Astrocyte of the cerebellum (primary cell): ENCODE measurements at regions not wholly inside any gene's neighbourhood (a gene's known extent, or its start where the extent isn't known, plus 50 kb on each side); places are given as distances from the start of the nearest gene placed in this dataset.

Experiments used
- DNase-seq: peaks from one replicate; pipeline ENCODE4 v3.0.0-alpha.2; 2011; ENCODE audit warnings: low read depth
- H3K4me3 ChIP-seq: 2 replicates; pipeline ENCODE4 v1.5.1; 2011; ENCODE audit warnings: mild to moderate bottlenecking, low read depth, low read length, moderate library complexity
- CTCF ChIP-seq: IDR thresholded peaks from 2 replicates; pipeline ENCODE4 v1.5.1; 2012; ENCODE audit warnings: low read length, low read depth, moderate library complexity, mild to moderate bottlenecking; ENCODE audit errors: missing control alignments
- in situ Hi-C: cut with HindIII; loops from 2 replicates; pipeline ENCODE4 v1.10.0; 2017; ENCODE audit warnings: low sequenced_read_pairs

DNA sequence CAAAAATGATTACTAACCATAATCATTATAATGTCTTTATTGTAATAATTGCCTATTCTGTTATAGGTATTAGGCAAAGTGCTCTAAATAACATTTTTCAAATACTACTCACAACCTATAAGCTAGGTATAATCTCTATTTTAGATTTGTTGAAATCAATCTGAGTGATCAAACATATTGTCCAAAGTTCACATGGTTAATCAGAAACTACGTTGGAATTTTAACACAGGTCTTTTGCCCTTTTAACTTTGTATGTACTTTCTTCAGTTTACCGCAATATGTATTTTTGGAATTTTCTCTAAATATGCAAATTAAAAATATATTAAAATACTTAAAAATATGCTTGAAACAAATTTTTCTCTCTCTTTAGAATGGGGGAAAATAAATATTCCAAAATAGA lies 1563.2 kb downstream of the KCNT2 start:
- TF ChIP-seq CTCF, result no peak
- in situ Hi-C loops, result no loop called here
- no peak overlapping the region for H3K4me3 ChIP-seq
- no peak for DNase-seq

DNA sequence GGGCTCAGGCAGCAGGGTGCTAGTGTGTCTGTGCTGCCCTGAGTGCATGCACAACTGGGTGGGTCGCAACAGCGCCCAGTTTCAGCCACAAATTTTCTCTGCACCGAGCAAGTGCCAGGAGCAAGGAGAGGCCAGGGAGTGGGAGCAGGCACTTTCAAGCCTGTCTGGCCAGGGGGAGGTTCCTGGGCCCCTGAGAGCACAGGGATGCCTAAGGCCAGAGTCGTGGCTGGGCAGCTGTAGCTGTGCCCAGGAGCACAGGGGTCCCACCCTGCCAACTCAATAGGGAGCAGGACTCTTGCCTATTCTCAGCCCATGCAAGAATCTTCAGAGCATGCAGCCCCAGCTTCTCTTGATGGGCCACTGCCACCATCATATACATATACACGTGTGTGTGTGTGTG lies 1577.4 kb downstream of the KCNT2 start:
- H3K4me3 ChIP-seq, result no peak overlapping the region
- DNase-seq, result no peak
- no peak for TF ChIP-seq CTCF
- in situ Hi-C loops, result no loop called here

GRCh38 chr1:195026792-195027191 lies 1581.4 kb downstream of the KCNT2 start:
- no peak for DNase-seq
- no peak overlapping the region for H3K4me3 ChIP-seq
- no peak for TF ChIP-seq CTCF
- in situ Hi-C loops, result no loop called here

DNA sequence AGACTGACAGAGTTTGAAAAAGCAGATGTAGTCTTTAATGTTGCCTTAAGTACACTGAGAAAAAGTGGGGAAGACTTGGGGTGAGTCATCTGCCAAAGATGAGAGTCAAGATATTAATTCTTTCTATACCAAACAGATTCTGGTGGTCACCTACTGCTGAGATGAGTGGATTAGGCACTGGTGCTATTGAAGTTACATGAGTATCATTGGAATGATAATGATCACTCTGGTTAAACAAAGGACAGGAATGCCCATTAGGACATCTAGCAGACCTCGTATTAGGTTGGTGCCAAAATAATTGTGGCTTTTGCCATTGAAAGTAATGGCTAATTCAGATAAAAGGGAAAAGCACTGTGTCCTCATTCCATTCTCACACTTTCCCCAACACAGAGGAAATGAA lies 1588.9 kb downstream of the KCNT2 start:
- peak; percentile 86 for DNase-seq
- in situ Hi-C loops, result no loop called here
- no peak overlapping the region for H3K4me3 ChIP-seq
- TF ChIP-seq CTCF, result no peak

GRCh38 chr1:195012995-195013394 lies 1595.2 kb downstream of the KCNT2 start:
- in situ Hi-C loops, result no loop called here
- no peak overlapping the region for H3K4me3 ChIP-seq
- DNase-seq, result no peak
- TF ChIP-seq CTCF, result no peak

DNA sequence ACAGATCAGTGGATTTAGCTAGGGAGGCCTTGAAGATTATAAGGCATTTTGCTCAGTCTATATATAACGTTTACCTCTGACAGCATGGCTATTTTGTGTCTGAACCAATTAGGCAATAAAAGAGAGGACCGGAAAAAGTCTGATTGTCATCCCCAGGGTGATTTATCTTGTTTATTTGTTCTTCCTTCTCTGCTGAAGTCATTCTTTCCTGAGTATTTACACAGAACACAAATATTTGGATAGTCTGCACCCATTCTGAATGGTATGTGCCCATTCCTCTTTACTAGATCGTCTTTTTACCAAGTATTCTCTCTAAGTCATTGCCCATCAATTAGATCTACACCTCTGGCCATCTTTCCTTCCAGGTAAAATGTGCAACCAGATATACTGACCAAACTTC lies 1602.9 kb downstream of the KCNT2 start:
- no peak overlapping the region for H3K4me3 ChIP-seq
- DNase-seq, result no peak
- TF ChIP-seq CTCF, result no peak
- in situ Hi-C loops, result no loop called here

DNA sequence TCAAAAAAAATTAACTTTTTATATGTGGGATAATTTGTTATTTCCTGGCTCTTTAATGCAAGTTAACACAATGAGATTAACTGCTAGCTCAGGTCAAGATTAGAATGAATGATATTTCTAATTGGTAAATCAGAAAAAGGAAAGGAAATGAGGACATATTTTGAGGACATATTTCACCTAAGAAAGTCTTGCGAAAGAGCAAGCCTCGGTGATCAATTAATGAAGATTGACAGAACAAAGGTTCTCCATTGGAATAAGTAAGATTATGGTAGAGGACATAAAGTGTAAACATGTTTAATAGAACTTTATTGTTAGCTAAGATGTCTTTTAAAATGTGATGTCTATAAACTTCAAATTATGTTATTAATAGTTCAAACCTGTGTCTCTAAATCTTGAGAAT lies 1617.8 kb downstream of the KCNT2 start:
- no peak for DNase-seq
- in situ Hi-C loops, result no loop called here
- no peak overlapping the region for H3K4me3 ChIP-seq
- TF ChIP-seq CTCF, result no peak
